Astrocyte (in vitro differentiated cells and primary cell): ENCODE measurements at regions not wholly inside any gene's neighbourhood (a gene's known extent, or its start where the extent isn't known, plus 50 kb on each side); places are given as distances from the start of the nearest gene placed in this dataset.

Experiments
- DNase-seq: peaks from one replicate; pipeline ENCODE4 v3.0.0-alpha.2; 2010; ENCODE audit warnings: low read depth
- FAIRE-seq: peaks from 2 replicates; lab custom pipeline; 2011; peaks lifted over from hg19 to GRCh38; lab: Jason Lieb, UNC
- H2AFZ ChIP-seq: 2 replicates; pipeline ENCODE4 v1.6.0; 2012; ENCODE audit warnings: low read depth, low read length, inconsistent platforms
- H3K27ac ChIP-seq: 2 replicates; pipeline ENCODE4 v1.5.1; 2011; ENCODE audit warnings: low read depth, low read length, inconsistent platforms
- H3K27me3 ChIP-seq: 2 replicates; pipeline ENCODE4 v1.6.0; 2011; ENCODE audit warnings: low read length, inconsistent platforms; ENCODE audit not compliant: insufficient read depth
- H3K36me3 ChIP-seq: 2 replicates; pipeline ENCODE4 v1.5.1; 2011; ENCODE audit warnings: low read length, inconsistent platforms; ENCODE audit not compliant: insufficient read depth
- H3K4me1 ChIP-seq: 2 replicates; pipeline ENCODE4 v1.5.1; 2011; ENCODE audit warnings: low read length, inconsistent platforms; ENCODE audit not compliant: insufficient read depth
- H3K4me2 ChIP-seq: 2 replicates; pipeline ENCODE4 v1.6.0; 2012; ENCODE audit warnings: low read length, inconsistent platforms
- H3K4me3 ChIP-seq: 2 replicates; pipeline ENCODE4 v1.5.1; 2011; ENCODE audit warnings: low read depth, mild to moderate bottlenecking, low read length, inconsistent platforms; ENCODE audit not compliant: insufficient read depth
- H3K79me2 ChIP-seq: 2 replicates; pipeline ENCODE4 v1.6.0; 2012; ENCODE audit warnings: mild to moderate bottlenecking, low read length, inconsistent platforms; ENCODE audit not compliant: insufficient read depth
- H3K9ac ChIP-seq: 2 replicates; pipeline ENCODE4 v1.6.0; 2012; ENCODE audit warnings: mild to moderate bottlenecking, low read length, inconsistent platforms
- H3K9me3 ChIP-seq: 2 replicates; pipeline ENCODE4 v1.5.1; 2012; ENCODE audit warnings: low read depth, mild to moderate bottlenecking, low read length, inconsistent platforms; ENCODE audit not compliant: insufficient read depth
- H4K20me1 ChIP-seq: 2 replicates; pipeline ENCODE4 v1.6.0; 2012; ENCODE audit warnings: low read length, inconsistent platforms; ENCODE audit not compliant: insufficient read depth
- H3K27ac Mint-ChIP-seq: one replicate; pipeline ENCODE4 v1.8.0; 2021; ENCODE audit warnings: mild to moderate bottlenecking, mixed read lengths; ENCODE audit not compliant: unreplicated experiment
- H3K27me3 Mint-ChIP-seq: one replicate; pipeline ENCODE4 v1.8.0; 2021; ENCODE audit warnings: low read depth, mixed read lengths; ENCODE audit not compliant: unreplicated experiment
- H3K36me3 Mint-ChIP-seq: one replicate; pipeline ENCODE4 v1.8.0; 2021; ENCODE audit warnings: low read depth, mixed read lengths; ENCODE audit not compliant: unreplicated experiment
- H3K4me1 Mint-ChIP-seq: one replicate; pipeline ENCODE4 v1.8.0; 2021; ENCODE audit warnings: low read depth, mixed read lengths; ENCODE audit not compliant: unreplicated experiment
- H3K4me3 Mint-ChIP-seq: one replicate; pipeline ENCODE4 v1.8.0; 2021; ENCODE audit warnings: mild to moderate bottlenecking, moderate library complexity, mixed read lengths; ENCODE audit not compliant: unreplicated experiment
- H3K9me3 Mint-ChIP-seq: one replicate; pipeline ENCODE4 v1.8.0; 2021; ENCODE audit warnings: mild to moderate bottlenecking, mixed read lengths; ENCODE audit not compliant: unreplicated experiment
- EZH2 ChIP-seq: IDR thresholded peaks from 2 replicates; pipeline ENCODE4 v1.6.1; 2012; ENCODE audit warnings: mild to moderate bottlenecking, low read length, inconsistent platforms; ENCODE audit not compliant: insufficient read depth
- TF ChIP-seq, protein P1 (sequence below): IDR thresholded peaks from 2 replicates; pipeline ENCODE4 v1.5.1; 2011; ENCODE audit warnings: low read depth, mild to moderate bottlenecking, inconsistent platforms, low read length, moderate library complexity; ENCODE audit not compliant: insufficient read depth

- no peak overlapping the region for H3K9ac ChIP-seq
- H3K4me1 Mint-ChIP-seq = peaks cover 8% of the 10 kb centered on the region
- no peaks in the 10 kb centered on the region for H3K79me2 ChIP-seq
- H2AFZ ChIP-seq = no peak overlapping the region
- peaks cover 4% of the 10 kb centered on the region for H3K36me3 Mint-ChIP-seq
- H3K4me1 ChIP-seq = no peaks in the 10 kb centered on the region
- H3K27me3 Mint-ChIP-seq = peaks cover 77% of the 10 kb centered on the region
- FAIRE-seq (no peak), DNase-seq (no peak)
- H3K4me3 Mint-ChIP-seq = no peak overlapping the region
- no peaks in the 10 kb centered on the region for H4K20me1 ChIP-seq
- no peak overlapping the region for H3K4me2 ChIP-seq
- H3K4me3 ChIP-seq = no peak overlapping the region
- H3K9me3 Mint-ChIP-seq = peaks cover 4% of the 10 kb centered on the region
- peaks cover 2% of the 10 kb centered on the region for H3K27me3 ChIP-seq
- H3K27ac ChIP-seq = no peak overlapping the region
- no peak for TF ChIP-seq EZH2
- H3K36me3 ChIP-seq = no peaks in the 10 kb centered on the region
- no peak overlapping the region for H3K27ac Mint-ChIP-seq
- no peaks in the 10 kb centered on the region for H3K9me3 ChIP-seq
Measured at GRCh38 chr5:3104429-3105060, 353.1 kb upstream of the IRX2 start.

DNA sequence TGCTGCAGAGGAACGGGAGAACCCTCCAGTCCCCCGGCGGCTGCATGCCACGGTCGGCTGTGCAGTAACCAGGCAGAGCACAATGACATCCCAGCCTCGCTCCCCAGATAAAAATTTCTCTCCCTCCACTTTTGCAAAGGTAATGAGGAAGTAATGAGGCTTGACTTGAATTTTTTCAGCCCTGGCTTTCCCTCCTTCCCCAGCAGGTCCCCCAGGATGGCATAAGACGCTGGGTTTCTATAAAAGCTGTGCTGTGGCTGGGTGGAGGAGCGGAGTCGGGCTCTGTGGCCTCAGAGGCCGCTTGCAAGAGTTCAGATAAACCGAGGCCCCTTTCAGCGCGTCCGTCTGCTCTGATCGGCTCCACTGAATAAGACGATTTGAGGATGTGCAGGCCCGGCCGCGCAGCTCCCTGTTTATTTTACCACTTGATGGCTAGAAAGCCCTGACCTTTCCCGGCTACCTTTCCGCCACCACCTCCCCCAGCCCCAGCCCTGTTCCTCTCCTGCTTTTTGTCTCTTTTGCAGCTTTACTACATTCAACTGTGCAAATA is 351.9 kb upstream of the IRX2 start:
- H3K36me3 Mint-ChIP-seq = peaks cover 4% of the 10 kb centered on the region
- no peaks in the 10 kb centered on the region for H3K9me3 ChIP-seq
- no peaks in the 10 kb centered on the region for H3K9me3 Mint-ChIP-seq
- peaks cover 77% of the 10 kb centered on the region for H3K27me3 Mint-ChIP-seq
- no peaks in the 10 kb centered on the region for H3K79me2 ChIP-seq
- H3K4me3 ChIP-seq = no peak overlapping the region
- no peak overlapping the region for H2AFZ ChIP-seq
- H3K4me2 ChIP-seq = no peak overlapping the region
- peaks cover 8% of the 10 kb centered on the region for H3K4me1 Mint-ChIP-seq
- H3K27ac ChIP-seq = no peak overlapping the region
- no peak for TF ChIP-seq EZH2
- TF ChIP-seq, protein P1, sequence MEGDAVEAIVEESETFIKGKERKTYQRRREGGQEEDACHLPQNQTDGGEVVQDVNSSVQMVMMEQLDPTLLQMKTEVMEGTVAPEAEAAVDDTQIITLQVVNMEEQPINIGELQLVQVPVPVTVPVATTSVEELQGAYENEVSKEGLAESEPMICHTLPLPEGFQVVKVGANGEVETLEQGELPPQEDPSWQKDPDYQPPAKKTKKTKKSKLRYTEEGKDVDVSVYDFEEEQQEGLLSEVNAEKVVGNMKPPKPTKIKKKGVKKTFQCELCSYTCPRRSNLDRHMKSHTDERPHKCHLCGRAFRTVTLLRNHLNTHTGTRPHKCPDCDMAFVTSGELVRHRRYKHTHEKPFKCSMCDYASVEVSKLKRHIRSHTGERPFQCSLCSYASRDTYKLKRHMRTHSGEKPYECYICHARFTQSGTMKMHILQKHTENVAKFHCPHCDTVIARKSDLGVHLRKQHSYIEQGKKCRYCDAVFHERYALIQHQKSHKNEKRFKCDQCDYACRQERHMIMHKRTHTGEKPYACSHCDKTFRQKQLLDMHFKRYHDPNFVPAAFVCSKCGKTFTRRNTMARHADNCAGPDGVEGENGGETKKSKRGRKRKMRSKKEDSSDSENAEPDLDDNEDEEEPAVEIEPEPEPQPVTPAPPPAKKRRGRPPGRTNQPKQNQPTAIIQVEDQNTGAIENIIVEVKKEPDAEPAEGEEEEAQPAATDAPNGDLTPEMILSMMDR = no peak
- no peak overlapping the region for H3K4me3 Mint-ChIP-seq
- H3K9ac ChIP-seq = no peak overlapping the region
- FAIRE-seq = no peak
- no peaks in the 10 kb centered on the region for H3K4me1 ChIP-seq
- no peaks in the 10 kb centered on the region for H4K20me1 ChIP-seq
- peaks cover 2% of the 10 kb centered on the region for H3K27me3 ChIP-seq
- H3K36me3 ChIP-seq = no peaks in the 10 kb centered on the region
- no peak for DNase-seq
- H3K27ac Mint-ChIP-seq = no peak overlapping the region

GRCh38 chr5:3102531-3102930 is 351.1 kb upstream of the IRX2 start:
- Histone ChIP-seq H3K36me3 (no peaks in the 10 kb centered on the region), H3K4me2 (no peak overlapping the region), H3K9me3 (no peaks in the 10 kb centered on the region), H3K9ac (no peak overlapping the region), H3K4me3 (no peak overlapping the region), H3K27me3 (peaks cover 2% of the 10 kb centered on the region), H4K20me1 (no peaks in the 10 kb centered on the region), H3K79me2 (no peaks in the 10 kb centered on the region), H2AFZ (no peak overlapping the region), H3K4me1 (no peaks in the 10 kb centered on the region), H3K27ac (no peak overlapping the region)
- H3K36me3 Mint-ChIP-seq = peaks cover 4% of the 10 kb centered on the region
- no peak overlapping the region for H3K4me3 Mint-ChIP-seq
- H3K27ac Mint-ChIP-seq = no peak overlapping the region
- H3K4me1 Mint-ChIP-seq = peaks cover 8% of the 10 kb centered on the region
- peaks cover 69% of the 10 kb centered on the region for H3K27me3 Mint-ChIP-seq
- no peaks in the 10 kb centered on the region for H3K9me3 Mint-ChIP-seq
- FAIRE-seq (no peak), DNase-seq (no peak)
- no peak for TF ChIP-seq EZH2
- TF ChIP-seq, protein P1 = no peak
